B cell (primary cell): ENCODE measurements at regions not wholly inside any gene's neighbourhood (a gene's known extent, or its start where the extent isn't known, plus 50 kb on each side); places are given as distances from the start of the nearest gene placed in this dataset.

Experiments
- ATAC-seq: fragments of 200-7000 bp; cut with Tn5 transposase; one replicate; pipeline ENCODE4 v1.10.0; 2021; ENCODE audit warnings: low read depth, mild to moderate bottlenecking, moderate number of reproducible peaks, moderate library complexity
- CTCF ChIA-PET: fragments of 350-600 bp; sonication (Branson Sonifier 250); formaldehyde crosslinking; loops from one replicate; lab custom pipeline; 2021; ENCODE audit warnings: antibody characterized with exemption, inconsistent platforms; lab: Charles Lee
- POLR2A ChIA-PET: fragments of 350-600 bp; sonication (Branson Sonifier 250); formaldehyde crosslinking; loops from one replicate; lab custom pipeline; 2021; ENCODE audit warnings: antibody characterized with exemption; lab: Charles Lee
- DNase-seq: peaks from one replicate; pipeline ENCODE4 v3.0.0; 2013
- H2AFZ ChIP-seq: 2 replicates; pipeline ENCODE4 v1.6.1; 2012; ENCODE audit warnings: mild to moderate bottlenecking, low read depth, low read length; ENCODE audit not compliant: insufficient read depth, poor library complexity, severe bottlenecking
- H3K27ac ChIP-seq, 2 donors: 1 replicate in 1 of 2; 2 replicates in 1 of 2; pipeline ENCODE4 v1.5.1; 2012 to 2013; ENCODE audit warnings: low read length in 2 of 2, mild to moderate bottlenecking in 2 of 2, moderate library complexity in 1 of 2
- H3K27me3 ChIP-seq, 4 experiments: fragments of 200-600 bp in 1 of 4; sonication (generic) in 1 of 4; replicated peaks in 1 of 4; 1 replicate in 2 of 4; 2 replicates in 2 of 4; pipeline versions ENCODE4 v1.6.1 to v1.7.0; 2013 to 2016; ENCODE audit warnings: low read length in 3 of 4, mild to moderate bottlenecking in 2 of 4, mixed read lengths in 1 of 4, moderate library complexity in 1 of 4; ENCODE audit not compliant: insufficient read depth in 4 of 4, control insufficient read depth in 3 of 4; ENCODE audit errors: control extremely low read depth in 1 of 4
- H3K36me3 ChIP-seq, 2 experiments: replicated peaks in 1 of 2; 1 replicate in 1 of 2; 2 replicates in 1 of 2; pipeline versions ENCODE4 v1.6.1 to v1.7.1; 2013; ENCODE audit warnings: low read length in 1 of 2; ENCODE audit not compliant: insufficient read depth in 2 of 2, control insufficient read depth in 1 of 2; ENCODE audit errors: control extremely low read depth in 1 of 2, extremely low read depth in 1 of 2
- H3K4me1 ChIP-seq, 2 donors: fragments of 200-600 bp in 1 of 2; sonication (generic) in 1 of 2; 1 replicate in 1 of 2; 2 replicates in 1 of 2; pipeline versions ENCODE4 v1.5.1 to v1.6.1; 2013 to 2017; ENCODE audit warnings: low read length in 2 of 2; ENCODE audit not compliant: control insufficient read depth in 2 of 2, insufficient read depth in 2 of 2
- H3K4me2 ChIP-seq: replicated peaks from 2 replicates; pipeline ENCODE3; 2012; ENCODE audit warnings: mild to moderate bottlenecking, low read depth, low read length; ENCODE audit not compliant: poor library complexity, severe bottlenecking
- H3K4me3 ChIP-seq, 5 experiments: fragments of 200-600 bp in 1 of 5; sonication (generic) in 1 of 5; 1 replicate in 3 of 5; 2 replicates in 2 of 5; pipeline versions ENCODE4 v1.5.1 to v1.7.0; 2011 to 2016; ENCODE audit warnings: low read length in 4 of 5, mild to moderate bottlenecking in 4 of 5, low read depth in 2 of 5, control low read depth in 1 of 5, moderate library complexity in 1 of 5; ENCODE audit not compliant: insufficient read depth in 1 of 5; ENCODE audit errors: control extremely low read depth in 1 of 5, extremely low read depth in 1 of 5
- H3K79me2 ChIP-seq: fragments of 200-600 bp; sonication (generic); one replicate; pipeline ENCODE4 v1.6.0; 2016; ENCODE audit warnings: low read length; ENCODE audit not compliant: control insufficient read depth, insufficient read depth
- H3K9ac ChIP-seq: fragments of 200-600 bp; sonication (generic); 2 replicates; pipeline ENCODE4 v1.6.1; 2017; ENCODE audit warnings: mild to moderate bottlenecking, low read length, moderate library complexity
- H3K9me3 ChIP-seq, 3 donors: one replicate each; pipeline versions ENCODE4 v1.6.1 to v1.7.1; 2013; ENCODE audit warnings: low read length in 2 of 3; ENCODE audit not compliant: control insufficient read depth in 2 of 3, insufficient read depth in 1 of 3; ENCODE audit errors: control extremely low read depth in 1 of 3
- H4K20me1 ChIP-seq: 2 replicates; pipeline ENCODE4 v1.6.0; 2012; ENCODE audit warnings: mild to moderate bottlenecking, low read length; ENCODE audit not compliant: insufficient read depth, control insufficient read depth, poor library complexity, severe bottlenecking
- H3K27ac Mint-ChIP-seq: one replicate; pipeline ENCODE4 v1.8.0; 2021; ENCODE audit warnings: mixed read lengths
- H3K27me3 Mint-ChIP-seq: one replicate; pipeline ENCODE4 v1.8.0; 2021; ENCODE audit warnings: mixed read lengths
- H3K4me1 Mint-ChIP-seq: one replicate; pipeline ENCODE4 v1.8.0; 2021; ENCODE audit warnings: mixed read lengths
- H3K4me3 Mint-ChIP-seq: one replicate; pipeline ENCODE4 v1.8.0; 2021; ENCODE audit warnings: mixed read lengths
- H3K9me3 Mint-ChIP-seq: one replicate; pipeline ENCODE4 v1.8.0; 2022; ENCODE audit warnings: mixed read lengths; ENCODE audit not compliant: insufficient read depth
- CTCF ChIP-seq: fragments of 200-600 bp; IDR thresholded peaks from one replicate; pipeline ENCODE4 v1.8.0; 2022; ENCODE audit warnings: antibody characterized with exemption, mild to moderate bottlenecking
- EZH2 ChIP-seq: IDR thresholded peaks from 2 replicates; pipeline ENCODE4 v1.6.1; 2012; ENCODE audit warnings: borderline replicate concordance, low read depth, mild to moderate bottlenecking, moderate library complexity, low read length; ENCODE audit not compliant: insufficient read depth, poor library complexity, severe bottlenecking
- WGBS: methylation state at CpG from one replicate; pipeline ENCODE4 v1.1.5; 2013; ENCODE audit warnings: missing lambda C conversion rate; ENCODE audit not compliant: insufficient coverage; 5-methylcytosine and 5-hydroxymethylcytosine counted together
- intact Hi-C: fragments of 100-400 bp; cut with micrococcal nuclease; formaldehyde crosslinking; loops from one replicate; pipeline ENCODE4 v1.10.0; 2022

GRCh38 chr16:72576189-72576588 lies 404.2 kb upstream of the PMFBP1 start:
- POLR2A ChIA-PET: no interaction called here

GRCh38 chr16:72569677-72570076 lies 397.7 kb upstream of the PMFBP1 start:
- no peak overlapping the region for H3K9ac ChIP-seq
- H3K79me2 ChIP-seq: no peaks in the 10 kb centered on the region
- H3K27me3 Mint-ChIP-seq: no peaks in the 10 kb centered on the region
- no peaks in the 10 kb centered on the region for H3K27me3 ChIP-seq
- H3K4me1 ChIP-seq: no peaks in the 10 kb centered on the region
- H3K4me3 ChIP-seq: no peak overlapping the region
- peaks cover 6% of the 10 kb centered on the region for H3K4me1 Mint-ChIP-seq
- intact Hi-C loops: no loop called here
- ChIA-PET POLR2A (no interaction called here), CTCF (no interaction called here)
- no peaks in the 10 kb centered on the region for H3K9me3 Mint-ChIP-seq
- H3K4me2 ChIP-seq: no peak overlapping the region
- no peak overlapping the region for H3K27ac Mint-ChIP-seq
- H2AFZ ChIP-seq: no peak overlapping the region
- no peaks in the 10 kb centered on the region for H3K9me3 ChIP-seq
- H3K36me3 ChIP-seq: no peaks in the 10 kb centered on the region
- 92% methylated on average over 2 of the region's 7 CpGs for WGBS
- TF ChIP-seq CTCF (no peak), EZH2 (no peak)
- no peak for DNase-seq
- no peak overlapping the region for H3K4me3 Mint-ChIP-seq
- no peak overlapping the region for H3K27ac ChIP-seq
- ATAC-seq: no peak
- no peaks in the 10 kb centered on the region for H4K20me1 ChIP-seq

More at GRCh38 chr16:72576189-72576588, 404.2 kb upstream of the PMFBP1 start:
- peaks cover 3% of the 10 kb centered on the region for H3K79me2 ChIP-seq
- no peak overlapping the region for H3K4me2 ChIP-seq
- no peaks in the 10 kb centered on the region for H3K9me3 Mint-ChIP-seq
- intact Hi-C loops: no loop called here
- TF ChIP-seq EZH2 (no peak), CTCF (no peak)
- CTCF ChIA-PET: no interaction called here
- H3K27me3 ChIP-seq: no peaks in the 10 kb centered on the region
- no peak overlapping the region for H3K27ac ChIP-seq
- no peak overlapping the region for H3K4me3 Mint-ChIP-seq
- no peaks in the 10 kb centered on the region for H3K36me3 ChIP-seq
- H4K20me1 ChIP-seq: no peaks in the 10 kb centered on the region
- H3K27ac Mint-ChIP-seq: no peak overlapping the region
- no peak for ATAC-seq
- peaks cover 13% of the 10 kb centered on the region for H3K4me1 Mint-ChIP-seq
- no peak overlapping the region for H3K9ac ChIP-seq
- H3K9me3 ChIP-seq: peaks cover 0 to 1% (median 0%) of the 10 kb centered on the region in 3 donors
- H3K4me1 ChIP-seq: no peaks in the 10 kb centered on the region
- no peak overlapping the region for H3K4me3 ChIP-seq
- H3K27me3 Mint-ChIP-seq: no peaks in the 10 kb centered on the region
- 100% methylated on average over 1 of the region's 3 CpGs for WGBS
- DNase-seq: no peak
- H2AFZ ChIP-seq: no peak overlapping the region
